PFSK-1 (cell line): ENCODE measurements at regions not wholly inside any gene's neighbourhood (a gene's known extent, or its start where the extent isn't known, plus 50 kb on each side); places are given as distances from the start of the nearest gene placed in this dataset.

ENCODE experiments used
- FOXP2 ChIP-seq: optimal IDR thresholded peaks from 2 replicates; pipeline ENCODE3; 2011; ENCODE audit warnings: borderline replicate concordance, control low read depth, inconsistent platforms; ENCODE audit not compliant: insufficient read depth; ENCODE audit errors: extremely low read length, extremely low read depth
- POLR2AphosphoS5 ChIP-seq: IDR thresholded peaks from 2 replicates; pipeline ENCODE4 v1.6.1; 2012; ENCODE audit warnings: low read depth, mild to moderate bottlenecking, control low read depth, low read length, moderate library complexity
- REST ChIP-seq, 2 experiments: IDR thresholded peaks; 2 replicates each; pipeline versions ENCODE4 v1.6.1 to v1.8.0; 2011 to 2012; ENCODE audit warnings: low read depth in 2 of 2, low read length in 2 of 2, control low read depth in 1 of 2, inconsistent platforms in 1 of 2, mild to moderate bottlenecking in 1 of 2, moderate library complexity in 1 of 2; ENCODE audit not compliant: insufficient read depth in 1 of 2
- SIN3A ChIP-seq: IDR thresholded peaks from 2 replicates; pipeline ENCODE4 v1.6.1; 2012; ENCODE audit warnings: mild to moderate bottlenecking, low read length, moderate library complexity, borderline replicate concordance; ENCODE audit not compliant: insufficient read depth
- TAF1 ChIP-seq: IDR thresholded peaks from 2 replicates; pipeline ENCODE4 v1.6.1; 2012; ENCODE audit warnings: low read length, control low read depth, borderline replicate concordance; ENCODE audit not compliant: insufficient read depth

- TF ChIP-seq POLR2AphosphoS5 (no peak), SIN3A (no peak), REST (IDR thresholded peaks at IDR 0.05; ENCODE audit: insufficient read depth in 1 of 2, low read depth in 2 of 2, low read length in 2 of 2) (no peak), FOXP2 (no peak), TAF1 (no peak)
Measured at GRCh38 chr20:47927385-47927851, 142.1 kb upstream of the SULF2 start.
